ENCODE measurements at regions not wholly inside any gene's neighbourhood (a gene's known extent, or its start where the extent isn't known, plus 50 kb on each side); places are given as distances from the start of the nearest gene placed in this dataset.

- Histone ChIP-seq H3K27me3 (ENCODE audit: control insufficient read depth in 2 of 2, insufficient read depth in 2 of 2, low read length in 2 of 2) (no peaks in the 10 kb centered on the region), H3K9me1 (replicated peaks; ENCODE audit: control insufficient read depth, extremely low read depth, insufficient read depth, low read length) (no peaks in the 10 kb centered on the region), H3K79me2 (ENCODE audit: control insufficient read depth, insufficient read depth, low read length) (no peaks in the 10 kb centered on the region), H3K27ac (ENCODE audit: insufficient read depth, low read depth, low read length) (no peak overlapping the region), H3K4me2 (ENCODE audit: insufficient read depth, low read length) (no peak overlapping the region), H3K36me3 (ENCODE audit: control insufficient read depth in 2 of 2, extremely low read depth in 1 of 2, insufficient read depth in 2 of 2, low read length in 2 of 2) (no peaks in the 10 kb centered on the region), H3K9ac (replicated peaks; ENCODE audit: extremely low read depth, insufficient read depth, low read length) (no peak overlapping the region), H3K4me3 (replicated peaks in 1 of 3; ENCODE audit: insufficient read depth in 1 of 3, low read depth in 1 of 3, low read length in 3 of 3) (no peak overlapping the region), H3K4me1 (ENCODE audit: control insufficient read depth, extremely low read depth, insufficient read depth, low read length) (no peaks in the 10 kb centered on the region), H3K9me3 (replicated peaks; ENCODE audit: control insufficient read depth, insufficient read depth, low read length) (peaks cover 2% of the 10 kb centered on the region), H4K20me1 (replicated peaks; ENCODE audit: control insufficient read depth, extremely low read depth, insufficient read depth, low read length) (no peaks in the 10 kb centered on the region), H2AFZ (ENCODE audit: low read depth, low read length) (no peak overlapping the region)
- BruUV-seq (replicated peaks) = no TSS peak
- POLR2A ChIA-PET = no interaction called here
- dilution Hi-C loops (cut with MboI; ENCODE audit: extremely low pct_ligation_motif_present, low sequenced_read_pairs) = no loop called here
- TF ChIP-seq CTCF (IDR thresholded peaks at IDR 0.05; ENCODE audit: extremely low read depth in 1 of 2, insufficient read depth in 1 of 2, low read depth in 1 of 2, low read length in 2 of 2) = no peak
- TF ChIP-seq JUN (IDR thresholded peaks at IDR 0.05; ENCODE audit: borderline replicate concordance, insufficient read depth, insufficient read length, low read depth) = no peak
- TF ChIP-seq POLR2A (IDR thresholded peaks at IDR 0.05; ENCODE audit: low read depth, low read length) = no peak
- no peak for TF ChIP-seq FOS (IDR thresholded peaks at IDR 0.05; ENCODE audit: borderline replicate concordance, insufficient read depth, low read length)
- no peak for TF ChIP-seq MYC (IDR thresholded peaks at IDR 0.05; ENCODE audit: low read depth, low read length)
- no peak for TF ChIP-seq POLR2AphosphoS5 (IDR thresholded peaks at IDR 0.05; ENCODE audit: insufficient read depth, low read depth, low read length)
- TF ChIP-seq GATA2 (IDR thresholded peaks at IDR 0.05; ENCODE audit: insufficient read depth, insufficient read length, low read depth, low read length) = no peak
- TF ChIP-seq EZH2 (IDR thresholded peaks at IDR 0.05; ENCODE audit: borderline replicate concordance, low read depth, low read length, severe bottlenecking) = no peak
- no peak for TF ChIP-seq MAX (IDR thresholded peaks at IDR 0.05; ENCODE audit: insufficient read depth, insufficient read length)
- DNase-seq (ENCODE audit: low read depth, low spot score) = no peak
- no peak for FAIRE-seq
- intact Hi-C loops (cut with micrococcal nuclease) = no loop called here
- CTCF ChIA-PET = no interaction called here
Observed at GRCh38 chr2:121153516-121153915, 131.5 kb downstream of the TFCP2L1 start.
